ENCODE measurements at regions not wholly inside any gene's neighbourhood (a gene's known extent, or its start where the extent isn't known, plus 50 kb on each side); places are given as distances from the start of the nearest gene placed in this dataset.

DNA sequence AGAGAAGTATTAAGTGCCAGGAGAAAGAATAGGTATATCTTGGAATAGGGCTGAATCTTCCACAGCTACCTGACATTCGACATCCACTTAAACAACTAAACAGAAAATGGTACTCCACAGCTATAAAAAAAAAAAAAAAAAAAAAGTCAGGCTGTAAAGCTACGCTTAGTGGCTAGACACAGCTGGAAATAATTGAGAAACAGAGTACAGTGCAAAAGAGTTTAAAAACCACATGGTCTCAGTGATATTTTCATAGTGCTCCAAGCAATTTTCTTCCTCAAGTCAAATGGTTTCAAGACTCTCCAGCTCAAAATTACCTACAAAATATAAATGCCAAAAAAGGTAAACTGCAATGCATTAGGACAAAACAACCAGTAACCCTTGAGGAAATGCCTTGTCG lies 607.1 kb downstream of the KCNJ2 start:
- Histone ChIP-seq H3K4me3 (ENCODE audit: insufficient read depth, low read depth, low read length, poor library complexity, severe bottlenecking) (no peak overlapping the region), H3K27me3 (replicated peaks; ENCODE audit: control insufficient read depth, insufficient read depth, low read length, poor library complexity, severe bottlenecking) (no peaks in the 10 kb centered on the region), H3K9me3 (ENCODE audit: control insufficient read depth, low read length) (no peaks in the 10 kb centered on the region), H3K4me1 (ENCODE audit: control insufficient read depth, insufficient read depth, low read length, poor library complexity, severe bottlenecking) (no peaks in the 10 kb centered on the region), H3K36me3 (ENCODE audit: control insufficient read depth, insufficient read depth, low read length) (no peaks in the 10 kb centered on the region), H3K27ac (ENCODE audit: insufficient read depth, low read length, poor library complexity, severe bottlenecking) (no peak overlapping the region)
- no peak for DNase-seq

DNA sequence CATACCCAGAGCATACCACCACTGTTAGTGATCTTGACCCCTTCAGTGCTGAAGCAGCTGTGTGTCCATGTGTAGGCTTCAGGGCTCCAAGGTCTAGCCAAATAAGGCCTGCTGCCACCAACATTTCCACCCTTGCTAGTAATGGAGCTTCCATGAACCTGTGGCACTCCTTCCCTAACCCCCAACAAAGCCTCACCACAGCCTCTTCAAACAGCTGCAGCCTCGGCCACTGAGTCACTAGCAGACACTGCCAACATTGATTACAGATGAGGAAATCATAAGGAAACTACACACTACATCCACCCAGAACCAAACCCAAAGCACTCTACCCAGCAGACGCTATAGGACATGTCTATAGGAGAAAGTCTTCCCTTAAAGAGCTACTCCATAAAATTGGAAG lies 610.7 kb downstream of the KCNJ2 start:
- DNase-seq = no peak
- Histone ChIP-seq H3K4me1 (ENCODE audit: control insufficient read depth, insufficient read depth, low read length, poor library complexity, severe bottlenecking) (no peaks in the 10 kb centered on the region), H3K36me3 (ENCODE audit: control insufficient read depth, insufficient read depth, low read length) (no peaks in the 10 kb centered on the region), H3K27ac (ENCODE audit: insufficient read depth, low read length, poor library complexity, severe bottlenecking) (no peak overlapping the region), H3K9me3 (ENCODE audit: control insufficient read depth, low read length) (no peaks in the 10 kb centered on the region), H3K4me3 (ENCODE audit: insufficient read depth, low read depth, low read length, poor library complexity, severe bottlenecking) (no peak overlapping the region), H3K27me3 (replicated peaks; ENCODE audit: control insufficient read depth, insufficient read depth, low read length, poor library complexity, severe bottlenecking) (no peaks in the 10 kb centered on the region)

GRCh38 chr17:70786081-70786480 lies 616.7 kb downstream of the KCNJ2 start:
- Histone ChIP-seq H3K27me3 (replicated peaks; ENCODE audit: control insufficient read depth, insufficient read depth, low read length, poor library complexity, severe bottlenecking) (no peaks in the 10 kb centered on the region), H3K27ac (ENCODE audit: insufficient read depth, low read length, poor library complexity, severe bottlenecking) (no peak overlapping the region), H3K9me3 (ENCODE audit: control insufficient read depth, low read length) (no peaks in the 10 kb centered on the region), H3K4me1 (ENCODE audit: control insufficient read depth, insufficient read depth, low read length, poor library complexity, severe bottlenecking) (no peaks in the 10 kb centered on the region), H3K4me3 (ENCODE audit: insufficient read depth, low read depth, low read length, poor library complexity, severe bottlenecking) (no peak overlapping the region), H3K36me3 (ENCODE audit: control insufficient read depth, insufficient read depth, low read length) (no peaks in the 10 kb centered on the region)
- DNase-seq = no peak

- Histone ChIP-seq H3K27ac (ENCODE audit: insufficient read depth, low read length, poor library complexity, severe bottlenecking) (no peak overlapping the region), H3K36me3 (ENCODE audit: control insufficient read depth, insufficient read depth, low read length) (no peaks in the 10 kb centered on the region), H3K4me3 (ENCODE audit: insufficient read depth, low read depth, low read length, poor library complexity, severe bottlenecking) (no peak overlapping the region), H3K9me3 (ENCODE audit: control insufficient read depth, low read length) (no peaks in the 10 kb centered on the region), H3K27me3 (replicated peaks; ENCODE audit: control insufficient read depth, insufficient read depth, low read length, poor library complexity, severe bottlenecking) (no peaks in the 10 kb centered on the region), H3K4me1 (ENCODE audit: control insufficient read depth, insufficient read depth, low read length, poor library complexity, severe bottlenecking) (no peaks in the 10 kb centered on the region)
- no peak for DNase-seq
Measured at GRCh38 chr17:70787721-70788300, 618.5 kb downstream of the KCNJ2 start.

DNA sequence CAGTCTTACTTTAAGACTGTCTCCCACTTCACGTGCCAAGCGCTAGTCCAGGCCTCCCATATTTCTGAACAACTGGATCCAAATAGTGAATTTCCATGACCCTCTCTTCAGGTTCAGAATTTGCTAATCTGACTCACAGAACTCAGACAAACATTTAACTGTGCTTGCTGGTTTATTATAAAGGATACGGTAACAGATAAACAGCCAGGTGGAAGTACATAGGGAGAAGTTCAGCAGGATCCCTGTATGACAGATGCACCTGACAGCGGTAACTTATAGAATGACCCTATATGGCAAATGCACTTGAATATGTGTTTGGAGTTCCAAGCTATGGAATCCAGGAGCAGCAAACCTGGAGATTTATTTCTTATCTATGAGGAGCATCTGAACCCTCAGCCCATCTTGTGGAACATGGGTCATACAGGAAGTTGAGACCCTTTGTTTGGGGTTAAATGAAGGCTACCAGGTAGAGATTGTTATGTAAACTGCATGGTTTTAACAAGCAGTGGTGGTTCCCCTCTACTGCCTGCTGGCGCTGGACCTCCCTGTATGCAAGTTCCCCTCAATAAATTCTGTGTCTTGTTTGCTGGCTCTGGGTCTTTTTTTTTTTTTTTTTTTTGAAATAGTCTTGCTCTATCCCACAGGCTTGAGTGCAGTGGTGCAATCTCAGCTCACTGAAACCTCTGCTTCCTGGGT lies 622.6 kb downstream of the KCNJ2 start:
- Histone ChIP-seq H3K27me3 (replicated peaks; ENCODE audit: control insufficient read depth, insufficient read depth, low read length, poor library complexity, severe bottlenecking) (no peaks in the 10 kb centered on the region), H3K9me3 (ENCODE audit: control insufficient read depth, low read length) (no peaks in the 10 kb centered on the region), H3K36me3 (ENCODE audit: control insufficient read depth, insufficient read depth, low read length) (no peaks in the 10 kb centered on the region), H3K27ac (ENCODE audit: insufficient read depth, low read length, poor library complexity, severe bottlenecking) (no peak overlapping the region), H3K4me3 (ENCODE audit: insufficient read depth, low read depth, low read length, poor library complexity, severe bottlenecking) (no peak overlapping the region), H3K4me1 (ENCODE audit: control insufficient read depth, insufficient read depth, low read length, poor library complexity, severe bottlenecking) (no peaks in the 10 kb centered on the region)
- no peak for DNase-seq

DNA sequence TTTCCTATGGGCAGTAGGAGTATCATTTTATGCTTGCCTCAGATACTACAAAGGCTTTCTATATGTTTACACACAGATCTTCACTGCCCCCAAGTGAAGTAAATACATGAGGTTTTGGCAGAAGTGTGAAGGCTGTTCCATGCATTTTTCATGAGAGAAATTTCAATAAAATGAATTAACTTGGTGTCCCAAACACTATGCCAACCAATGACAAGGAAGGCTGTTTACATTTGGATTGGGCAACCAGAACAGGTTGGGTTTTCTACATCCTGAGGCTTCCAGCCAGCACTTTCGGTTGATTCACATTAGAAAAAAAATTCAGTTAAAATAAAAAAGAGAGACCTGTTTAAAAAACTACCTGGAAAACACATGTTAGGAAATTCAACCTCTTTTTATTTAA lies 625.4 kb downstream of the KCNJ2 start:
- no peaks in the 10 kb centered on the region for H3K36me3 ChIP-seq (ENCODE audit: control insufficient read depth, insufficient read depth, low read length)
- no peak overlapping the region for H3K27ac ChIP-seq (ENCODE audit: insufficient read depth, low read length, poor library complexity, severe bottlenecking)
- no peaks in the 10 kb centered on the region for H3K27me3 ChIP-seq (replicated peaks; ENCODE audit: control insufficient read depth, insufficient read depth, low read length, poor library complexity, severe bottlenecking)
- H3K4me3 ChIP-seq (ENCODE audit: insufficient read depth, low read depth, low read length, poor library complexity, severe bottlenecking) = no peak overlapping the region
- no peaks in the 10 kb centered on the region for H3K9me3 ChIP-seq (ENCODE audit: control insufficient read depth, low read length)
- no peaks in the 10 kb centered on the region for H3K4me1 ChIP-seq (ENCODE audit: control insufficient read depth, insufficient read depth, low read length, poor library complexity, severe bottlenecking)
- DNase-seq = no peak

DNA sequence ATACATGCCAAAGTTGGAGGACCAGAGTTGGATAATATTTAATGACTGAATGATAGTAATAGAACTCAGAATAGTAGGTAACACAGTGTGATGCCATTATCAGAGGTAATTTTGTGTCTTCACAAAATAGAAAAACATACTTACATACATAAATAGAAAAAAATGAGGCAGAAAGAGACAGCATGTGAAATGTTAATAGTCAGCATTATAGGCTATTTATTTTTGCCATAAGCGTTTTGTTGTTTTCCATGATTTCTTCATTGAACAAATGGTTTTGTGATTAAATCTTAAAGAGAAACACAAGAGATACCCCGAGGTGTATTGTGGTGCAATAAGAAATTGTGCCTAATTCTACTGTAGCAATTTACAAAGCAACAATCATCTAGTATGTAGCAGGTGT lies 626.3 kb downstream of the KCNJ2 start:
- no peak for DNase-seq
- H3K9me3 ChIP-seq (ENCODE audit: control insufficient read depth, low read length) = no peaks in the 10 kb centered on the region
- no peaks in the 10 kb centered on the region for H3K4me1 ChIP-seq (ENCODE audit: control insufficient read depth, insufficient read depth, low read length, poor library complexity, severe bottlenecking)
- no peak overlapping the region for H3K4me3 ChIP-seq (ENCODE audit: insufficient read depth, low read depth, low read length, poor library complexity, severe bottlenecking)
- H3K27ac ChIP-seq (ENCODE audit: insufficient read depth, low read length, poor library complexity, severe bottlenecking) = no peak overlapping the region
- no peaks in the 10 kb centered on the region for H3K27me3 ChIP-seq (replicated peaks; ENCODE audit: control insufficient read depth, insufficient read depth, low read length, poor library complexity, severe bottlenecking)
- no peaks in the 10 kb centered on the region for H3K36me3 ChIP-seq (ENCODE audit: control insufficient read depth, insufficient read depth, low read length)

DNA sequence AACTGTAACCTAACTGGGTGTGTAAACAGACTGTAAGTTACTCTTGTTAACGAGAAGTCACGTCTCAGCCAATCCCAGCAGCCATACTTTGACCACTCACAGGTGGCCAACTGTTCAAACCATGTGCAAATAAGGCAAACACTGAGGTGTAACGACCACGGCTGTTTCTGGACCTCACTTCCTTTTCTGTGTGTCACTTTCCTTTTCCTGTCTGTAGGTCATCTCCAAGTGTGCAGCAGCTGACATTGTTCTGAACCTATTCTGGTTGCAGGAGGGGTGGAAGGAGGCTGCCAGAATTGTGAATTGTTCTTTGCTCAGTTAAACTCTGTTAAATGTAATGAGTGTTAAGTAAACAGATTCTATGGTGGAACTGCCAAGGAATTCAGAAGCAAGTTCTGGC lies 627.4 kb downstream of the KCNJ2 start:
- no peaks in the 10 kb centered on the region for H3K36me3 ChIP-seq (ENCODE audit: control insufficient read depth, insufficient read depth, low read length)
- no peaks in the 10 kb centered on the region for H3K4me1 ChIP-seq (ENCODE audit: control insufficient read depth, insufficient read depth, low read length, poor library complexity, severe bottlenecking)
- H3K4me3 ChIP-seq (ENCODE audit: insufficient read depth, low read depth, low read length, poor library complexity, severe bottlenecking) = no peak overlapping the region

GRCh38 chr17:70797166-70797565 lies 627.8 kb downstream of the KCNJ2 start:
- DNase-seq = no peak
- no peaks in the 10 kb centered on the region for H3K27me3 ChIP-seq (replicated peaks; ENCODE audit: control insufficient read depth, insufficient read depth, low read length, poor library complexity, severe bottlenecking)
- no peaks in the 10 kb centered on the region for H3K9me3 ChIP-seq (ENCODE audit: control insufficient read depth, low read length)

More for the DNA sequence above, 627.4 kb downstream of the KCNJ2 start:
- DNase-seq = no peak
- no peaks in the 10 kb centered on the region for H3K27me3 ChIP-seq (replicated peaks; ENCODE audit: control insufficient read depth, insufficient read depth, low read length, poor library complexity, severe bottlenecking)
- no peaks in the 10 kb centered on the region for H3K9me3 ChIP-seq (ENCODE audit: control insufficient read depth, low read length)
- no peak overlapping the region for H3K27ac ChIP-seq (ENCODE audit: insufficient read depth, low read length, poor library complexity, severe bottlenecking)

DNA sequence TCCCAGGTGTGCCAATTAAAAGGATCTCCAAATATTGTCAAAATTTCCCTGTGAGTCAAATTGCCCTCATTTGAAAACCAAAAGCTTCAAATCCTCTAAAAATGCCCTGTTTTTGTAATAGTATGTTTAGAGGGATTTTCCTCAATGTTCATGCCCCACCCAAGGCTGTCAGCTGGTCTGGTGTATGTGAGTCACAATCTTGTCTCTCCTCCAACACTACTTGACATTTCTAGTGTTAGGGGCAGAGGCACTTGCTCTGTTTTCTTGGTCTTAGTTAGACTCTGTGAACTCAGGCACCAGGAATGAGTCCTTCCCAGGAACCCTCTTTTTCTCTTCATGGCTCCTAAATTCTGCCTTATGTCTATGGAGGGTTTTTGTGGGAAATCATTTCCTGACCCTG lies 634.8 kb downstream of the KCNJ2 start:
- Histone ChIP-seq H3K4me1 (ENCODE audit: control insufficient read depth, insufficient read depth, low read length, poor library complexity, severe bottlenecking) (no peaks in the 10 kb centered on the region), H3K36me3 (ENCODE audit: control insufficient read depth, insufficient read depth, low read length) (no peaks in the 10 kb centered on the region), H3K9me3 (ENCODE audit: control insufficient read depth, low read length) (no peaks in the 10 kb centered on the region), H3K27me3 (replicated peaks; ENCODE audit: control insufficient read depth, insufficient read depth, low read length, poor library complexity, severe bottlenecking) (no peaks in the 10 kb centered on the region), H3K4me3 (ENCODE audit: insufficient read depth, low read depth, low read length, poor library complexity, severe bottlenecking) (no peak overlapping the region), H3K27ac (ENCODE audit: insufficient read depth, low read length, poor library complexity, severe bottlenecking) (no peak overlapping the region)
- DNase-seq = no peak

More at GRCh38 chr17:70797166-70797565, 627.8 kb downstream of the KCNJ2 start:
- no peaks in the 10 kb centered on the region for H3K4me1 ChIP-seq (ENCODE audit: control insufficient read depth, insufficient read depth, low read length, poor library complexity, severe bottlenecking)
- no peak overlapping the region for H3K4me3 ChIP-seq (ENCODE audit: insufficient read depth, low read depth, low read length, poor library complexity, severe bottlenecking)
- no peaks in the 10 kb centered on the region for H3K36me3 ChIP-seq (ENCODE audit: control insufficient read depth, insufficient read depth, low read length)
- no peak overlapping the region for H3K27ac ChIP-seq (ENCODE audit: insufficient read depth, low read length, poor library complexity, severe bottlenecking)
